ENCODE measurements at regions not wholly inside any gene's neighbourhood (a gene's known extent, or its start where the extent isn't known, plus 50 kb on each side); places are given as distances from the start of the nearest gene placed in this dataset.

DNA sequence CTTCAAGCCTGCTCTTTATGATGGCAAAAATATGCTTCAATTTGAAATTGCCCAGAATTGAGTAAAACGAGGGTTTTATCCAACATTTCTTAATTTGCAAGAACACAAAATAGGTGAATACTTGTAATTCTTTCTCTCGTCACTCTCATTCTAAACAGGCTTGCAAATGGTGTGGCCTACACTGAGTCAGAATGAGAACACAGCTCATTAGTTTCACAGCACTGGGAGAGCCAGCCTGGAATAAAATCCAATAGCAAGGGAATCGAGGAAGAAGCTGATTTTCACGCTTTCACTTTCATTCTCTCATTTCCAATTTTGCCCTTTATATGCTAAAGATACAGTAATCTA is 537.5 kb downstream of the LTN1 start (continued):
- TF ChIP-seq, protein P1, sequence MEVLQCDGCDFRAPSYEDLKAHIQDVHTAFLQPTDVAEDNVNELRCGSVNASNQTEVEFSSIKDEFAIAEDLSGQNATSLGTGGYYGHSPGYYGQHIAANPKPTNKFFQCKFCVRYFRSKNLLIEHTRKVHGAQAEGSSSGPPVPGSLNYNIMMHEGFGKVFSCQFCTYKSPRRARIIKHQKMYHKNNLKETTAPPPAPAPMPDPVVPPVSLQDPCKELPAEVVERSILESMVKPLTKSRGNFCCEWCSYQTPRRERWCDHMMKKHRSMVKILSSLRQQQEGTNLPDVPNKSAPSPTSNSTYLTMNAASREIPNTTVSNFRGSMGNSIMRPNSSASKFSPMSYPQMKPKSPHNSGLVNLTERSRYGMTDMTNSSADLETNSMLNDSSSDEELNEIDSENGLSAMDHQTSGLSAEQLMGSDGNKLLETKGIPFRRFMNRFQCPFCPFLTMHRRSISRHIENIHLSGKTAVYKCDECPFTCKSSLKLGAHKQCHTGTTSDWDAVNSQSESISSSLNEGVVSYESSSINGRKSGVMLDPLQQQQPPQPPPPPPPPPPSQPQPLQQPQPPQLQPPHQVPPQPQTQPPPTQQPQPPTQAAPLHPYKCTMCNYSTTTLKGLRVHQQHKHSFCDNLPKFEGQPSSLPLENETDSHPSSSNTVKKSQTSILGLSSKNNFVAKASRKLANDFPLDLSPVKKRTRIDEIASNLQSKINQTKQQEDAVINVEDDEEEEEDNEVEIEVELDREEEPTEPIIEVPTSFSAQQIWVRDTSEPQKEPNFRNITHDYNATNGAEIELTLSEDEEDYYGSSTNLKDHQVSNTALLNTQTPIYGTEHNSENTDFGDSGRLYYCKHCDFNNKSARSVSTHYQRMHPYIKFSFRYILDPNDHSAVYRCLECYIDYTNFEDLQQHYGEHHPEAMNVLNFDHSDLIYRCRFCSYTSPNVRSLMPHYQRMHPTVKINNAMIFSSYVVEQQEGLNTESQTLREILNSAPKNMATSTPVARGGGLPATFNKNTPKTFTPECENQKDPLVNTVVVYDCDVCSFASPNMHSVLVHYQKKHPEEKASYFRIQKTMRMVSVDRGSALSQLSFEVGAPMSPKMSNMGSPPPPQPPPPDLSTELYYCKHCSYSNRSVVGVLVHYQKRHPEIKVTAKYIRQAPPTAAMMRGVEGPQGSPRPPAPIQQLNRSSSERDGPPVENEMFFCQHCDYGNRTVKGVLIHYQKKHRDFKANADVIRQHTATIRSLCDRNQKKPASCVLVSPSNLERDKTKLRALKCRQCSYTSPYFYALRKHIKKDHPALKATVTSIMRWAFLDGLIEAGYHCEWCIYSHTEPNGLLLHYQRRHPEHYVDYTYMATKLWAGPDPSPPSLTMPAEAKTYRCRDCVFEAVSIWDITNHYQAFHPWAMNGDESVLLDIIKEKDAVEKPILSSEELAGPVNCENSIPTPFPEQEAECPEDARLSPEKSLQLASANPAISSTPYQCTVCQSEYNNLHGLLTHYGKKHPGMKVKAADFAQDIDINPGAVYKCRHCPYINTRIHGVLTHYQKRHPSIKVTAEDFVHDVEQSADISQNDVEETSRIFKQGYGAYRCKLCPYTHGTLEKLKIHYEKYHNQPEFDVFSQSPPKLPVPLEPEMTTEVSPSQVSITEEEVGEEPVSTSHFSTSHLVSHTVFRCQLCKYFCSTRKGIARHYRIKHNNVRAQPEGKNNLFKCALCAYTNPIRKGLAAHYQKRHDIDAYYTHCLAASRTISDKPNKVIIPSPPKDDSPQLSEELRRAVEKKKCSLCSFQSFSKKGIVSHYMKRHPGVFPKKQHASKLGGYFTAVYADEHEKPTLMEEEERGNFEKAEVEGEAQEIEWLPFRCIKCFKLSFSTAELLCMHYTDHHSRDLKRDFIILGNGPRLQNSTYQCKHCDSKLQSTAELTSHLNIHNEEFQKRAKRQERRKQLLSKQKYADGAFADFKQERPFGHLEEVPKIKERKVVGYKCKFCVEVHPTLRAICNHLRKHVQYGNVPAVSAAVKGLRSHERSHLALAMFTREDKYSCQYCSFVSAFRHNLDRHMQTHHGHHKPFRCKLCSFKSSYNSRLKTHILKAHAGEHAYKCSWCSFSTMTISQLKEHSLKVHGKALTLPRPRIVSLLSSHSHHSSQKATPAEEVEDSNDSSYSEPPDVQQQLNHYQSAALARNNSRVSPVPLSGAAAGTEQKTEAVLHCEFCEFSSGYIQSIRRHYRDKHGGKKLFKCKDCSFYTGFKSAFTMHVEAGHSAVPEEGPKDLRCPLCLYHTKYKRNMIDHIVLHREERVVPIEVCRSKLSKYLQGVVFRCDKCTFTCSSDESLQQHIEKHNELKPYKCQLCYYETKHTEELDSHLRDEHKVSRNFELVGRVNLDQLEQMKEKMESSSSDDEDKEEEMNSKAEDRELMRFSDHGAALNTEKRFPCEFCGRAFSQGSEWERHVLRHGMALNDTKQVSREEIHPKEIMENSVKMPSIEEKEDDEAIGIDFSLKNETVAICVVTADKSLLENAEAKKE (CRISPR knock-in tag; IDR thresholded peaks at IDR 0.05): no peak
- no peak for TF ChIP-seq POLR2AphosphoS5 (IDR thresholded peaks at IDR 0.05; ENCODE audit: low read depth)
- TF ChIP-seq, protein P2, sequence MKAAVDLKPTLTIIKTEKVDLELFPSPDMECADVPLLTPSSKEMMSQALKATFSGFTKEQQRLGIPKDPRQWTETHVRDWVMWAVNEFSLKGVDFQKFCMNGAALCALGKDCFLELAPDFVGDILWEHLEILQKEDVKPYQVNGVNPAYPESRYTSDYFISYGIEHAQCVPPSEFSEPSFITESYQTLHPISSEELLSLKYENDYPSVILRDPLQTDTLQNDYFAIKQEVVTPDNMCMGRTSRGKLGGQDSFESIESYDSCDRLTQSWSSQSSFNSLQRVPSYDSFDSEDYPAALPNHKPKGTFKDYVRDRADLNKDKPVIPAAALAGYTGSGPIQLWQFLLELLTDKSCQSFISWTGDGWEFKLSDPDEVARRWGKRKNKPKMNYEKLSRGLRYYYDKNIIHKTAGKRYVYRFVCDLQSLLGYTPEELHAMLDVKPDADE (IDR thresholded peaks at IDR 0.05): no peak
- TF ChIP-seq NANOG (IDR thresholded peaks at IDR 0.05; ENCODE audit: borderline replicate concordance): no peak
- no peak for TF ChIP-seq EZH2 (IDR thresholded peaks at IDR 0.05; ENCODE audit: low read depth, unreplicated experiment)
- TF ChIP-seq JUNB (IDR thresholded peaks at IDR 0.05; ENCODE audit: unreplicated experiment): no peak
- no peak for TF ChIP-seq CREB1 (CRISPR knock-in tag; IDR thresholded peaks at IDR 0.05; ENCODE audit: low read depth)
- no peak for TF ChIP-seq EZH2phosphoT487 (IDR thresholded peaks at IDR 0.05; ENCODE audit: unreplicated experiment)
- TF ChIP-seq, protein P3, sequence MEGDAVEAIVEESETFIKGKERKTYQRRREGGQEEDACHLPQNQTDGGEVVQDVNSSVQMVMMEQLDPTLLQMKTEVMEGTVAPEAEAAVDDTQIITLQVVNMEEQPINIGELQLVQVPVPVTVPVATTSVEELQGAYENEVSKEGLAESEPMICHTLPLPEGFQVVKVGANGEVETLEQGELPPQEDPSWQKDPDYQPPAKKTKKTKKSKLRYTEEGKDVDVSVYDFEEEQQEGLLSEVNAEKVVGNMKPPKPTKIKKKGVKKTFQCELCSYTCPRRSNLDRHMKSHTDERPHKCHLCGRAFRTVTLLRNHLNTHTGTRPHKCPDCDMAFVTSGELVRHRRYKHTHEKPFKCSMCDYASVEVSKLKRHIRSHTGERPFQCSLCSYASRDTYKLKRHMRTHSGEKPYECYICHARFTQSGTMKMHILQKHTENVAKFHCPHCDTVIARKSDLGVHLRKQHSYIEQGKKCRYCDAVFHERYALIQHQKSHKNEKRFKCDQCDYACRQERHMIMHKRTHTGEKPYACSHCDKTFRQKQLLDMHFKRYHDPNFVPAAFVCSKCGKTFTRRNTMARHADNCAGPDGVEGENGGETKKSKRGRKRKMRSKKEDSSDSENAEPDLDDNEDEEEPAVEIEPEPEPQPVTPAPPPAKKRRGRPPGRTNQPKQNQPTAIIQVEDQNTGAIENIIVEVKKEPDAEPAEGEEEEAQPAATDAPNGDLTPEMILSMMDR (conservative IDR thresholded peaks at IDR 0.05; ENCODE audit: low read depth in 2 of 2): no peak
- no peak for TF ChIP-seq ZNF331 (CRISPR knock-in tag; IDR thresholded peaks at IDR 0.05; ENCODE audit: low read depth)

All from GM23338 (cell line).